Lung (tissue), 11 donors: ENCODE measurements at regions not wholly inside any gene's neighbourhood (a gene's known extent, or its start where the extent isn't known, plus 50 kb on each side); places are given as distances from the start of the nearest gene placed in this dataset.

Source experiments
- ATAC-seq: fragments of 200-7000 bp; cut with Tn5 transposase; one replicate; pipeline ENCODE4 v1.9.1; 2020; ENCODE audit warnings: moderate number of reproducible peaks; ENCODE audit not compliant: insufficient read depth, low FRiP score
- DNase-seq, 3 donors: peaks; one replicate each; pipeline ENCODE4 v3.0.0-alpha.2; 2013 to 2017
- H3K27ac ChIP-seq, 2 donors: one replicate each; pipeline ENCODE4 v1.5.1; 2013; ENCODE audit warnings: mild to moderate bottlenecking in 2 of 2, moderate library complexity in 2 of 2, control low read depth in 1 of 2, inconsistent platforms in 1 of 2, low read depth in 1 of 2, low read length in 1 of 2
- H3K27me3 ChIP-seq, 3 donors: one replicate each; pipeline ENCODE4 v1.5.1; 2013; ENCODE audit warnings: low read length in 2 of 3; ENCODE audit not compliant: control insufficient read depth in 3 of 3, insufficient read depth in 3 of 3
- H3K36me3 ChIP-seq, 4 donors: one replicate each; pipeline ENCODE4 v1.5.1; 2013; ENCODE audit warnings: low read length in 4 of 4, mild to moderate bottlenecking in 1 of 4, moderate library complexity in 1 of 4; ENCODE audit not compliant: control insufficient read depth in 4 of 4, insufficient read depth in 4 of 4
- H3K4me1 ChIP-seq, 5 donors: one replicate each; pipeline ENCODE4 v1.5.1; 2013; ENCODE audit warnings: low read length in 5 of 5, mild to moderate bottlenecking in 2 of 5, moderate library complexity in 1 of 5; ENCODE audit not compliant: control insufficient read depth in 5 of 5, insufficient read depth in 5 of 5
- H3K4me3 ChIP-seq: one replicate; pipeline ENCODE4 v1.5.1; 2013; ENCODE audit warnings: mild to moderate bottlenecking, control low read depth, moderate library complexity
- H3K9ac ChIP-seq, 2 donors: one replicate each; pipeline ENCODE4 v1.5.1; 2013; ENCODE audit warnings: low read length in 2 of 2, control low read depth in 1 of 2; ENCODE audit not compliant: insufficient read depth in 1 of 2
- H3K9me3 ChIP-seq, 4 donors: one replicate each; pipeline ENCODE4 v1.5.1; 2013; ENCODE audit warnings: low read length in 3 of 4, mild to moderate bottlenecking in 1 of 4, moderate library complexity in 1 of 4; ENCODE audit not compliant: control insufficient read depth in 4 of 4, insufficient read depth in 3 of 4
- CTCF ChIP-seq: IDR thresholded peaks from 2 replicates; pipeline ENCODE4 v1.5.1; 2012; ENCODE audit warnings: mild to moderate bottlenecking; ENCODE audit errors: control extremely low read depth, extremely low read depth
- WGBS, 2 donors: extraction: QIAGEN DNeasy Blood & Tissue Kit; methylation state at CpG; one replicate each; pipeline ENCODE4 v1.1.7; 2013; 5-methylcytosine and 5-hydroxymethylcytosine counted together
- donor health status: control.
- donor health status: control.
- donor health status: Bipolar disorder and iron deficiency.
- donor health status: healthy.
- donor health status: DM: yes; HTN: yes; CAD: no.

GRCh38 chr4:189117426-189117825, 823.2 kb upstream of the FRG1 start:
- DNase-seq (no peak), ATAC-seq (no peak)
- Histone ChIP-seq H3K9me3 (no peaks in the 10 kb centered on the region), H3K36me3 (no peaks in the 10 kb centered on the region), H3K4me3 (no peak overlapping the region), H3K27me3 (no peaks in the 10 kb centered on the region), H3K27ac (no peak overlapping the region), H3K9ac (no peak overlapping the region), H3K4me1 (no peaks in the 10 kb centered on the region)
- TF ChIP-seq CTCF, result no peak
- 67 to 87% methylated on average over 1 of the region's 1 CpG for WGBS, 2 donors

- Histone ChIP-seq H3K4me1 (no peaks in the 10 kb centered on the region), H3K36me3 (no peaks in the 10 kb centered on the region), H3K9me3 (no peaks in the 10 kb centered on the region), H3K27me3 (no peaks in the 10 kb centered on the region), H3K4me3 (no peak overlapping the region), H3K9ac (no peak overlapping the region), H3K27ac (no peak overlapping the region)
- DNase-seq (no peak), ATAC-seq (no peak)
- TF ChIP-seq CTCF, result no peak
- 89 to 93% methylated on average over 4 of the region's 4 CpGs for WGBS, 2 donors
These were observed 819.3 kb upstream of the FRG1 start for GRCh38 chr4:189121336-189121735.

- peak; percentile 3 for TF ChIP-seq CTCF
- DNase-seq, result peak; percentile 40 to 64 (median 58)
- no peak for ATAC-seq
These were observed 816.4 kb upstream of the FRG1 start for GRCh38 chr4:189124149-189124758.

GRCh38 chr4:189124791-189125190, 815.9 kb upstream of the FRG1 start:
- no peak for TF ChIP-seq CTCF
- 75% methylated on average over 4 of the region's 4 CpGs for WGBS, 2 donors
- DNase-seq (no peak), ATAC-seq (no peak)
- Histone ChIP-seq H3K27me3 (no peaks in the 10 kb centered on the region), H3K4me1 (no peaks in the 10 kb centered on the region), H3K27ac (no peak overlapping the region), H3K4me3 (no peak overlapping the region), H3K9ac (no peak overlapping the region), H3K36me3 (no peaks in the 10 kb centered on the region), H3K9me3 (no peaks in the 10 kb centered on the region)

More at GRCh38 chr4:189124149-189124758, 816.4 kb upstream of the FRG1 start:
- no peaks in the 10 kb centered on the region for H3K27me3 ChIP-seq
- H3K9ac ChIP-seq, result no peak overlapping the region
- 45 to 47% methylated on average over 10 of the region's 10 CpGs for WGBS, 2 donors
- H3K27ac ChIP-seq, result no peak overlapping the region
- H3K4me3 ChIP-seq, result no peak overlapping the region
- H3K4me1 ChIP-seq, result no peaks in the 10 kb centered on the region
- H3K36me3 ChIP-seq, result no peaks in the 10 kb centered on the region
- no peaks in the 10 kb centered on the region for H3K9me3 ChIP-seq
